WTC11 (cell line): ENCODE measurements at regions not wholly inside any gene's neighbourhood (a gene's known extent, or its start where the extent isn't known, plus 50 kb on each side); places are given as distances from the start of the nearest gene placed in this dataset.

ENCODE experiments used
- ATF1 ChIP-seq: sonication (generic); formaldehyde crosslinking; IDR thresholded peaks from 2 replicates; pipeline ENCODE4 v1.8.1; 2023; ENCODE audit warnings: mild to moderate bottlenecking, moderate library complexity, missing genetic modification reagents
- SMAD3 ChIP-seq: sonication (generic); formaldehyde crosslinking; IDR thresholded peaks from 2 replicates; pipeline ENCODE4 v1.8.0; 2022; ENCODE audit warnings: missing genetic modification reagents, mild to moderate bottlenecking, borderline replicate concordance
- TEAD4 ChIP-seq: sonication (generic); formaldehyde crosslinking; IDR thresholded peaks from 2 replicates; pipeline ENCODE4 v1.8.0; 2022; ENCODE audit warnings: mild to moderate bottlenecking, missing genetic modification reagents
- ZNF138 ChIP-seq: sonication (generic); formaldehyde crosslinking; conservative IDR thresholded peaks from 2 replicates; pipeline ENCODE4 v1.8.1; 2022; ENCODE audit warnings: mild to moderate bottlenecking, moderate library complexity, missing genetic modification reagents
- ZNF263 ChIP-seq: sonication (generic); formaldehyde crosslinking; IDR thresholded peaks from 2 replicates; pipeline ENCODE4 v1.8.1; 2022; ENCODE audit warnings: low read depth, mild to moderate bottlenecking, moderate library complexity, missing genetic modification reagents
- ZNF396 ChIP-seq: fragments of 250-450 bp; sonication (Bioruptor Pico); IDR thresholded peaks from 2 replicates; pipeline ENCODE4 v1.8.0; 2021; ENCODE audit warnings: mild to moderate bottlenecking, moderate library complexity, borderline replicate concordance
- TF ChIP-seq, protein P1 (sequence below): sonication (generic); formaldehyde crosslinking; IDR thresholded peaks from 2 replicates; pipeline ENCODE4 v1.8.0; 2022; ENCODE audit warnings: missing genetic modification reagents
- TF ChIP-seq, protein P2 (sequence below): sonication (generic); formaldehyde crosslinking; IDR thresholded peaks from 2 replicates; pipeline ENCODE4 v1.8.0; 2022; ENCODE audit warnings: mild to moderate bottlenecking, missing genetic modification reagents
- TF ChIP-seq, protein P3 (sequence below): sonication (generic); formaldehyde crosslinking; IDR thresholded peaks from 2 replicates; pipeline ENCODE4 v1.8.1; 2022; ENCODE audit warnings: low read depth, missing genetic modification reagents, borderline replicate concordance
- TF ChIP-seq, protein P4 (sequence below): fragments of 200-600 bp; IDR thresholded peaks from 2 replicates; pipeline ENCODE4 v1.8.0; 2022; ENCODE audit warnings: antibody characterized with exemption
- TF ChIP-seq, protein P5 (sequence below): sonication (generic); formaldehyde crosslinking; IDR thresholded peaks from 2 replicates; pipeline ENCODE4 v1.8.1; 2023; ENCODE audit warnings: mild to moderate bottlenecking, moderate library complexity, missing genetic modification reagents
- TF ChIP-seq, protein P6 (sequence below): sonication (generic); formaldehyde crosslinking; IDR thresholded peaks from 2 replicates; pipeline ENCODE4 v1.8.1; 2022; ENCODE audit warnings: mild to moderate bottlenecking, missing genetic modification reagents, moderate library complexity, borderline replicate concordance
- TF ChIP-seq, protein P7 (sequence below): fragments of 250-450 bp; sonication (Bioruptor Pico); IDR thresholded peaks from 2 replicates; pipeline ENCODE4 v2.1.2; 2022; ENCODE audit warnings: mild to moderate bottlenecking, moderate library complexity
- TF ChIP-seq, protein P8 (sequence below): sonication (generic); formaldehyde crosslinking; IDR thresholded peaks from 2 replicates; pipeline ENCODE4 v1.8.1; 2023; ENCODE audit warnings: mild to moderate bottlenecking, missing genetic modification reagents, moderate library complexity

DNA sequence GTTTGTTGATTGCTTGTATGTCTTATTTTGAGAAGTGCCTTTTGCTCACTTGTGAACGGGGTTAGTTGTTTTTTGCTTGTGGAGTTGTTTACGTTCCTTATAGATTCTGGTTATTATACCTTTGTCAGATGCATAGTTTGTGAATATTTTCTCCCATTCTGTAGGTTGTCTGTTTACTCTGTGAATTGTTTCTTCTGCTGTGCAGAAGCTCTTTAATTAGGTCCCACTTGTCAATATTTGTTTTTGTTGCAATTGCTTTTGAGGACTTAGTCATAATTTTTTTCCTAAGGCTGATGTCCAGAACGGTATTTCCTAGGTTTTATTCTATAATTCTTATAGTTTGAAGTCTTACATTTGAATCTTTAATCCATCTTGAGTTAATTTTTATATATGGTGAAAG lies 285.3 kb upstream of the GADL1 start (continued):
- TF ChIP-seq, protein P1, sequence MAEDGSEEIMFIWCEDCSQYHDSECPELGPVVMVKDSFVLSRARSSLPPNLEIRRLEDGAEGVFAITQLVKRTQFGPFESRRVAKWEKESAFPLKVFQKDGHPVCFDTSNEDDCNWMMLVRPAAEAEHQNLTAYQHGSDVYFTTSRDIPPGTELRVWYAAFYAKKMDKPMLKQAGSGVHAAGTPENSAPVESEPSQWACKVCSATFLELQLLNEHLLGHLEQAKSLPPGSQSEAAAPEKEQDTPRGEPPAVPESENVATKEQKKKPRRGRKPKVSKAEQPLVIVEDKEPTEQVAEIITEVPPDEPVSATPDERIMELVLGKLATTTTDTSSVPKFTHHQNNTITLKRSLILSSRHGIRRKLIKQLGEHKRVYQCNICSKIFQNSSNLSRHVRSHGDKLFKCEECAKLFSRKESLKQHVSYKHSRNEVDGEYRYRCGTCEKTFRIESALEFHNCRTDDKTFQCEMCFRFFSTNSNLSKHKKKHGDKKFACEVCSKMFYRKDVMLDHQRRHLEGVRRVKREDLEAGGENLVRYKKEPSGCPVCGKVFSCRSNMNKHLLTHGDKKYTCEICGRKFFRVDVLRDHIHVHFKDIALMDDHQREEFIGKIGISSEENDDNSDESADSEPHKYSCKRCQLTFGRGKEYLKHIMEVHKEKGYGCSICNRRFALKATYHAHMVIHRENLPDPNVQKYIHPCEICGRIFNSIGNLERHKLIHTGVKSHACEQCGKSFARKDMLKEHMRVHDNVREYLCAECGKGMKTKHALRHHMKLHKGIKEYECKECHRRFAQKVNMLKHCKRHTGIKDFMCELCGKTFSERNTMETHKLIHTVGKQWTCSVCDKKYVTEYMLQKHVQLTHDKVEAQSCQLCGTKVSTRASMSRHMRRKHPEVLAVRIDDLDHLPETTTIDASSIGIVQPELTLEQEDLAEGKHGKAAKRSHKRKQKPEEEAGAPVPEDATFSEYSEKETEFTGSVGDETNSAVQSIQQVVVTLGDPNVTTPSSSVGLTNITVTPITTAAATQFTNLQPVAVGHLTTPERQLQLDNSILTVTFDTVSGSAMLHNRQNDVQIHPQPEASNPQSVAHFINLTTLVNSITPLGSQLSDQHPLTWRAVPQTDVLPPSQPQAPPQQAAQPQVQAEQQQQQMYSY (CRISPR knock-in tag) = no peak
- TF ChIP-seq ZNF263 (no peak), ATF1 (CRISPR knock-in tag) (no peak), ZNF138 (CRISPR knock-in tag) (no peak), ZNF396 (CRISPR knock-in tag) (no peak), TEAD4 (CRISPR knock-in tag) (no peak), SMAD3 (CRISPR knock-in tag) (no peak)
- TF ChIP-seq, protein P2, sequence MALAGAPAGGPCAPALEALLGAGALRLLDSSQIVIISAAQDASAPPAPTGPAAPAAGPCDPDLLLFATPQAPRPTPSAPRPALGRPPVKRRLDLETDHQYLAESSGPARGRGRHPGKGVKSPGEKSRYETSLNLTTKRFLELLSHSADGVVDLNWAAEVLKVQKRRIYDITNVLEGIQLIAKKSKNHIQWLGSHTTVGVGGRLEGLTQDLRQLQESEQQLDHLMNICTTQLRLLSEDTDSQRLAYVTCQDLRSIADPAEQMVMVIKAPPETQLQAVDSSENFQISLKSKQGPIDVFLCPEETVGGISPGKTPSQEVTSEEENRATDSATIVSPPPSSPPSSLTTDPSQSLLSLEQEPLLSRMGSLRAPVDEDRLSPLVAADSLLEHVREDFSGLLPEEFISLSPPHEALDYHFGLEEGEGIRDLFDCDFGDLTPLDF = no peak
- TF ChIP-seq, protein P3, sequence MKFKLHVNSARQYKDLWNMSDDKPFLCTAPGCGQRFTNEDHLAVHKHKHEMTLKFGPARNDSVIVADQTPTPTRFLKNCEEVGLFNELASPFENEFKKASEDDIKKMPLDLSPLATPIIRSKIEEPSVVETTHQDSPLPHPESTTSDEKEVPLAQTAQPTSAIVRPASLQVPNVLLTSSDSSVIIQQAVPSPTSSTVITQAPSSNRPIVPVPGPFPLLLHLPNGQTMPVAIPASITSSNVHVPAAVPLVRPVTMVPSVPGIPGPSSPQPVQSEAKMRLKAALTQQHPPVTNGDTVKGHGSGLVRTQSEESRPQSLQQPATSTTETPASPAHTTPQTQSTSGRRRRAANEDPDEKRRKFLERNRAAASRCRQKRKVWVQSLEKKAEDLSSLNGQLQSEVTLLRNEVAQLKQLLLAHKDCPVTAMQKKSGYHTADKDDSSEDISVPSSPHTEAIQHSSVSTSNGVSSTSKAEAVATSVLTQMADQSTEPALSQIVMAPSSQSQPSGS = no peak
- TF ChIP-seq, protein P4, sequence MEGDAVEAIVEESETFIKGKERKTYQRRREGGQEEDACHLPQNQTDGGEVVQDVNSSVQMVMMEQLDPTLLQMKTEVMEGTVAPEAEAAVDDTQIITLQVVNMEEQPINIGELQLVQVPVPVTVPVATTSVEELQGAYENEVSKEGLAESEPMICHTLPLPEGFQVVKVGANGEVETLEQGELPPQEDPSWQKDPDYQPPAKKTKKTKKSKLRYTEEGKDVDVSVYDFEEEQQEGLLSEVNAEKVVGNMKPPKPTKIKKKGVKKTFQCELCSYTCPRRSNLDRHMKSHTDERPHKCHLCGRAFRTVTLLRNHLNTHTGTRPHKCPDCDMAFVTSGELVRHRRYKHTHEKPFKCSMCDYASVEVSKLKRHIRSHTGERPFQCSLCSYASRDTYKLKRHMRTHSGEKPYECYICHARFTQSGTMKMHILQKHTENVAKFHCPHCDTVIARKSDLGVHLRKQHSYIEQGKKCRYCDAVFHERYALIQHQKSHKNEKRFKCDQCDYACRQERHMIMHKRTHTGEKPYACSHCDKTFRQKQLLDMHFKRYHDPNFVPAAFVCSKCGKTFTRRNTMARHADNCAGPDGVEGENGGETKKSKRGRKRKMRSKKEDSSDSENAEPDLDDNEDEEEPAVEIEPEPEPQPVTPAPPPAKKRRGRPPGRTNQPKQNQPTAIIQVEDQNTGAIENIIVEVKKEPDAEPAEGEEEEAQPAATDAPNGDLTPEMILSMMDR = no peak
- TF ChIP-seq, protein P5, sequence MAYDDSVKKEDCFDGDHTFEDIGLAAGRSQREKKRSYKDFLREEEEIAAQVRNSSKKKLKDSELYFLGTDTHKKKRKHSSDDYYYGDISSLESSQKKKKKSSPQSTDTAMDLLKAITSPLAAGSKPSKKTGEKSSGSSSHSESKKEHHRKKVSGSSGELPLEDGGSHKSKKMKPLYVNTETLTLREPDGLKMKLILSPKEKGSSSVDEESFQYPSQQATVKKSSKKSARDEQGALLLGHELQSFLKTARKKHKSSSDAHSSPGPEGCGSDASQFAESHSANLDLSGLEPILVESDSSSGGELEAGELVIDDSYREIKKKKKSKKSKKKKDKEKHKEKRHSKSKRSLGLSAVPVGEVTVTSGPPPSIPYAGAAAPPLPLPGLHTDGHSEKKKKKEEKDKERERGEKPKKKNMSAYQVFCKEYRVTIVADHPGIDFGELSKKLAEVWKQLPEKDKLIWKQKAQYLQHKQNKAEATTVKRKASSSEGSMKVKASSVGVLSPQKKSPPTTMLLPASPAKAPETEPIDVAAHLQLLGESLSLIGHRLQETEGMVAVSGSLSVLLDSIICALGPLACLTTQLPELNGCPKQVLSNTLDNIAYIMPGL (CRISPR knock-in tag) = no peak
- TF ChIP-seq, protein P6, sequence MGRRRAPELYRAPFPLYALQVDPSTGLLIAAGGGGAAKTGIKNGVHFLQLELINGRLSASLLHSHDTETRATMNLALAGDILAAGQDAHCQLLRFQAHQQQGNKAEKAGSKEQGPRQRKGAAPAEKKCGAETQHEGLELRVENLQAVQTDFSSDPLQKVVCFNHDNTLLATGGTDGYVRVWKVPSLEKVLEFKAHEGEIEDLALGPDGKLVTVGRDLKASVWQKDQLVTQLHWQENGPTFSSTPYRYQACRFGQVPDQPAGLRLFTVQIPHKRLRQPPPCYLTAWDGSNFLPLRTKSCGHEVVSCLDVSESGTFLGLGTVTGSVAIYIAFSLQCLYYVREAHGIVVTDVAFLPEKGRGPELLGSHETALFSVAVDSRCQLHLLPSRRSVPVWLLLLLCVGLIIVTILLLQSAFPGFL (CRISPR knock-in tag) = no peak
- TF ChIP-seq, protein P7, sequence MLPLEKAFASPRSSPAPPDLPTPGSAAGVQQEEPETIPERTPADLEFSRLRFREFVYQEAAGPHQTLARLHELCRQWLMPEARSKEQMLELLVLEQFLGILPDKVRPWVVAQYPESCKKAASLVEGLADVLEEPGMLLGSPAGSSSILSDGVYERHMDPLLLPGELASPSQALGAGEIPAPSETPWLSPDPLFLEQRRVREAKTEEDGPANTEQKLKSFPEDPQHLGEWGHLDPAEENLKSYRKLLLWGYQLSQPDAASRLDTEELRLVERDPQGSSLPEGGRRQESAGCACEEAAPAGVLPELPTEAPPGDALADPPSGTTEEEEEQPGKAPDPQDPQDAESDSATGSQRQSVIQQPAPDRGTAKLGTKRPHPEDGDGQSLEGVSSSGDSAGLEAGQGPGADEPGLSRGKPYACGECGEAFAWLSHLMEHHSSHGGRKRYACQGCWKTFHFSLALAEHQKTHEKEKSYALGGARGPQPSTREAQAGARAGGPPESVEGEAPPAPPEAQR (CRISPR knock-in tag) = no peak
- TF ChIP-seq, protein P8, sequence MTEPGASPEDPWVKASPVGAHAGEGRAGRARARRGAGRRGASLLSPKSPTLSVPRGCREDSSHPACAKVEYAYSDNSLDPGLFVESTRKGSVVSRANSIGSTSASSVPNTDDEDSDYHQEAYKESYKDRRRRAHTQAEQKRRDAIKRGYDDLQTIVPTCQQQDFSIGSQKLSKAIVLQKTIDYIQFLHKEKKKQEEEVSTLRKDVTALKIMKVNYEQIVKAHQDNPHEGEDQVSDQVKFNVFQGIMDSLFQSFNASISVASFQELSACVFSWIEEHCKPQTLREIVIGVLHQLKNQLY = no peak
